GM19395 (cell line): ENCODE measurements at regions not wholly inside any gene's neighbourhood (a gene's known extent, or its start where the extent isn't known, plus 50 kb on each side); places are given as distances from the start of the nearest gene placed in this dataset.
"Not testable (repeated sequence)": the region's sequence is repeated elsewhere in the genome, so short reads cannot be mapped to it uniquely, and the experiment has no call there.

Source experiments
- ATAC-seq: cut with Tn5 transposase; IDR thresholded peaks from one replicate; pipeline ENCODE4 v1.9.1; 2021; ENCODE audit warnings: mild to moderate bottlenecking, moderate library complexity; ENCODE audit not compliant: unreplicated experiment

DNA sequence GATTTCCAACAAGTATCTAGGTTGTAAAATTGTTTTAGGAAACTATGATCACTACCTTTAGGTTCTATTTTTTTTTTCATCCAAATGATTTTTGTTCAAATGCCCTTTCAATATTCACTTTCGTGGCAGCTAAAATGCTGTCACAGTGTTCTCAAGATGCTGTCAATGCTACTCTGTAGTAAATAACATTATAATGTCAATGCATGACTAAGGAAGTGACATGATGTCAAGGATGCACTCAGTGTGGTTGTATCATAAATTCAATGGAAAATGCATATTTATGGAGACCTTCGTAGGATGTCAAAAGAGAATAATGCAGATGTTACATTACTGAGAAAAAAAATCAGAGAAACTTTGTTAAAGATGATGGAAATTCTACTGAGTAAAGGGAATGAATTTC, 673.8 kb downstream of the ANKRD7 start:
- ATAC-seq = no peak

DNA sequence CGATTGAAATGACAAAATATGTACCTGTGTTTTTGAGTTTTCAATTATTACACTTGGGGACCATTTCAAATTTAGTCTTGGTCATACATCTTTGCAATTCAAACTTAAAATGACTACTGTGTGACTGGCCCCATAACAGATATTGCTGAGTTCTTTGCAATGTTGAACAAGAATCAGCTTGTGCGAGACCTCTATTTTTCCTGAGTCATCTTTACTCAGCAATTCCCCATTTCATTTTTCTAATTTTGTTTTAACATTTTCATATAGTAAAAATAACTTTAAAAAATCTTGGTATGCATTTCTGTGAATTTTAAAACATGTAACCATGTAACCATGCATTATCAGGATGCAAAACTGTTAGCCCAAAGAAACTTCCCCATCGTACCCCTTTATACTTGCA, 678.1 kb downstream of the ANKRD7 start:
- ATAC-seq = no peak

DNA sequence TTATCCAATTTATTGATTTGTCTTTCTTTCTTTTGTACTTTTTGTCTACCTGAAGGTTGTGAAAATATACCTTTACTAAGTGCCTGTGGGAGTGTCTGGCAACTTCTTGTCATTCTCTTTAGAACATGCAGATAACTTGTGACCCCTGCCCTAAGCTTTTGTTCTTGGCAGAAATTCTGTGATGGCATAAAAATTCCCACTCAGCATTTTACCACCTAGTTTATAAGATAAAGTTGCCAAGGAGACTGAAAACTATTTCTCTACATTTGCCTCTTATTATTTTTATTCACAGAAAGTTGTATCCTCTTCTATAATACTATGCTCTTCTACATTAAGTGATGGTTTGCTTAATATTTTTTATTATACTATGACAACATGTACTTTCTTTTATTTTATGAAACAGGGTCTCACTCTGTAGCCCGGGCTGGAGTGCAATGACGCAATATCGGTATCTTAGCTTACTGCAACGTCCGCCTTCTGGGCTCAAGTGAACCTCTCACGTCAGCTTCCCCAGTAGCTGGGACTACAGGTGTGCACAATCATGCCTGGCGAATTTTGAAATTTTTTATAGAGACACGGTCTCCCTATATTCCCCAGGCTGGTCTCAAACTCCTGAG, 683.5 kb downstream of the ANKRD7 start:
- ATAC-seq = no peak

DNA sequence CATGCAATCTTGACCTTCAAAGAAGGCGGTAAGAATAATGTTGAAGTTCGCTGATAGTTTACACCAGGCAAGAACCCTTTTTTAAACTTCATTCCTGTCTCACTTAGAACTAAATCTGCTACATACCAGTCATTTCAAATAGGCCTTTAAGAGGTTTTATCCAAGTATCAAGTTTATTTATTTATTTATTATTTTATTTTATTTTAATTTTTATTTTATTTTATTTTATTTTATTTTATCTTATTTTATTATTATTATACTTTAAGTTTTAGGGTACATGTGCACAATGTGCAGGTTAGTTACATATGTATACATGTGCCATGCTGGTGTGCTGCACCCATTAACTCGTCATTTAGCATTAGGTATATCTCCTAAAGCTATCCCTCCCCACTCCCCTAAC, 691.6 kb downstream of the ANKRD7 start:
- ATAC-seq = not testable (repeated sequence)

DNA sequence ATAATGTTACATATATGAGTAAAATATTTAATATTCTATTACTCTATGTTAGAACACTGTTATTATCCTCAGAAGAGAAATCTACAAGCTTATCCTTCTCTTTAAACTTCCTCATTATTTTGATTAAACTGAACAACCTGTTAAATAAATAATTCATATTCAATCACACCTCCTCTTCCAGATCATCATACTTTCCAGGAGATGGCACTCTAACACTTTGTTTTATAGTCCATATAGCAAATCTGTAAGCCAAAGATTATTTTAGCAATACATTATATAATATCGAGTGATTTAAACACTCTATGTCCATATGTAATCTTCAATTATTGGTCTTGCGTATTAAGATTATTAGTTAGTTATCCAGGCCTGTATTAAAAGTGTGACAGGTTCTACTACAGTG, 694.1 kb downstream of the ANKRD7 start:
- ATAC-seq = no peak

DNA sequence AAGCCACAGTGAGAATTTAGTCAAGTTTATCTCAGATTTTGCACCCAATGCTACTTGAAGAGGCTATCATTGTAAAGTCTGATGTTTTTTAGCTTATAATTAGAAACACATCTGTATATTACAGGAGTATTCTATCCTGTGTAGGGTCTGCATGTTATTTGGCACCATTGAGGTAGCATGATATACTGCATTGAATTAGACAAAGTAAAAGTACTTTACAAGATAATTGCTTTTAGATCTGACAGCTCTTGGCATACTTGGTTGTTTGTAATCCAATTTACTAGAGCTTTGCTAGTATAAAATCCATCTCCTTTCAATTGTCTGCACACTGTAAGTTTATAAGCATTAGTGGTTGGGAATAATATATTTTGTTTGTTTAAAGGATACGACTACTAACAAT, 714.3 kb downstream of the ANKRD7 start:
- no peak for ATAC-seq

DNA sequence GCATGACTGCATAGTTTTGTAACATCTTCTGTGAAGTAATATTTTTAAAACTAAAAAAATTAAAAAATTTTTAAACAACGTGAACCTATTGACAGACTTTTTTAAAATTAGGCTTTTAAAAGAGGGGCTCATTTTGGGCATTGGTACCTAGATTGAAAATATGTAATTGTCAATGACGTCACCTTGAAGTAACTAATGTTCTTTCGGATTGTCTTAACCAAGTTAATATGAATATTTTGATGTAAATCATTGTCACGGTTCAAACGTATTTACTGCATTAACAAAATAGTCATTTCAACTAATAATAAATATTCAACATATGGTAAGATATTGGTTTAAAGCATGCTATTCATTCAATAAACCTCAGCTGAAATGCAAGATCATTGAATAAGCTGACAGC, 719.8 kb downstream of the ANKRD7 start:
- ATAC-seq = no peak

DNA sequence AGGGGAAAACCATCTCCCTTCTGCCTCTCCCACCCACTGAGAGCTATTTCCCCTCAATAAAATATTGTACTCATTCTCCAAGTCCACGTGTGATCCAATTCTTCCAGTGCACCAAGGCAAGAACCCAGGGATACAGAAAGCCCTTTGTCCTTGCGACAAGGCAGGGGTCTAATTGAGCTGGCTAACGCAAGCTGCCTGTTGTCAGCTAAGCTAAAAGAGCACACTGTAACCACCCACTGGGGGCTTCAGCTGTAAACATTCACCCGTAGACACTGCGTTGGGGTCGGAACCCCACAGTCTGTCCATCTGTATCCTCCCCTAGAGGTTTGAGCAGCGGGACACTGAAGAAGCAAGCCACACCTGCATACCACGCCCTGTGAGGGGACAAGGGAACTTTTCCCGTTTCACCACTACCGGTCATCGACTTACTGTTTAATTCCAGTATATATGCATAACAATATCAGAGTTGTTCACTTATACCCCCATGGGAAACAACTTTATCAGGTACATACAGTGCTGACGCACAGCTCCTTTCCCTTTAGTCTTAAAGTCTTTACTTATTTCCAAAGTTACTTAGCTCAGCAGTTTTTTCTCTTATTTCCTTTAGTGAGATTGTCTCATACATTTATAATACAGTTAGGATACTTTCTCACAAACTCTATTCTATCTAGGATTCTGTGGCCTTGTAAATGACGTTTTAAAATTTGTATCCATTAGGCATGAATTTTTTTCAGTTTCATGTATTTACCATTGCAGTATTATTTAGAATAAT, 721.6 kb downstream of the ANKRD7 start:
- no peak for ATAC-seq

DNA sequence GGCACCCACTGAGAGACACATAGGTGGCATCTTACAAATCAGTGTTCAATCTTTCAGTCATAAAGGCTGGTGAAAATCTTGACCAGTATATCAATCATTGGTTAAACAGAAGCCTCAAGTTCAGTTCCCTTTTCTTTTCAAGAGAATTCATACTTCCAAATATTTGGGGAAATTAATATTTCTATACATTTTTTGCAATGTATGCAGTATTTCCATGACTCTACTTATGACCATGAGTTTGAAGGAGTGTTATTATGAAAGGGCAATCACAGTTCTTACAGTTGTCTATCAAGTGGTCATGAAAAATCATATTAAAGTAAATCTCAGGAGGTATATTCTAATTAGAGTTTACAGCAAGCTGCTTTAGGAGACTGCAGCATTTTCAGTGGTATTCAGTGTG, 724.0 kb downstream of the ANKRD7 start:
- ATAC-seq = no peak

DNA sequence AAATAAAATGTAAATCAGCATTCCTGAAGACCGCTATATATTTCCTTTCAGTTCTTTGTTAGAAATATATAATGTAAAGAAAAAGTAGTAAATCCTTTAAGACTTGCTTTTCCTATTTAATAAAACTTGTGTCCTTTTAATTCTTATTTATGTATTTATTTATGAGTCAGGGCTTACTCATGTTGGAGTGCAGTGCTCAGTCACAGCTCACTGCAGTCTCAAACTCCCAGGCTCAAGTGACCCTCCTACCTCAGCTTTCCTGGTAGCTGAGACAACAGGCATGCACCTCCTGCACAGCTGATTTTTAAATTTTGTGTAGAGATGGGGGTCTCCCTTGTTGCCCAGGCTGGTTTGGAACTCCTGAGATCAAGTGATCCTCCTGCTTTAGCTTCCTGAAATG, 724.5 kb downstream of the ANKRD7 start:
- no peak for ATAC-seq

DNA sequence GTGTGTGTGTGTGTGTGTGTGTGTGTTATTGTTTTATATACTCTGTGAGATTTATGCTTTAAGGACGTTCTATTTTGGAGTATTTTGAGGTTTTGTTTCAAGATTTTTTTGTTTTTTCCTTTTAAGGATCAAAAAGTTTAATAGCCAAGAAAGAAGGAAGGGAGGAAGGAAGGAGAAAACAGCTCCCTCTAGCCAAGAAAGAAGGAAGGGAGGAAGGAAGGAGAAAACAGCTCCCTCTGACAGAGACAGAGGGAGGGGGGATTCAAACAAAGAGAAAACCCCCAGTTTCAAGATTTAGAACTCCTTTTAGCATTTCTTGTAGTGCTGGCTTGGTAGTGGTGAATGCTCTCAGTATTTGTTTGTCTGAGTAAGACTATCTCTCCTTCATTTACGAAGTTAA, 731.8 kb downstream of the ANKRD7 start:
- not testable (repeated sequence) for ATAC-seq

DNA sequence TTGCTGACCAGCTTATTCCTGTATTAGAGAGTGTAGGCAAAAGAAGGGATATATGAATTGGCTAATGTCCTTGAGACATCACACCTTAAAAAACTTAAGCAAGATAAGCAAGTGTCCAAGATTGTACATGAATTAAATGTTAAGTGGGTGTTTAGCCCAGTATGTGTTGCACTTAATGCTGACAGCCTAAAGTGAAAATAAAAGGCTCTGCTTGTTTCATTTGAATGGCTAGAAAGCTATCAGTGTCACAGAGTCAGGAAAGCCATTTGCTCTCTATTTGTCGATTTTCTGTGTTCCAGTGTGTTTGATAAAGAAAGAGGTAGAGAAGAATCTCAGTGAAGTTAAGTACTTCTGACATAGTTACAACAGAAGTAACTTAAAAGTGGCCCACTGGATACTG, 744.9 kb downstream of the ANKRD7 start:
- ATAC-seq = no peak

DNA sequence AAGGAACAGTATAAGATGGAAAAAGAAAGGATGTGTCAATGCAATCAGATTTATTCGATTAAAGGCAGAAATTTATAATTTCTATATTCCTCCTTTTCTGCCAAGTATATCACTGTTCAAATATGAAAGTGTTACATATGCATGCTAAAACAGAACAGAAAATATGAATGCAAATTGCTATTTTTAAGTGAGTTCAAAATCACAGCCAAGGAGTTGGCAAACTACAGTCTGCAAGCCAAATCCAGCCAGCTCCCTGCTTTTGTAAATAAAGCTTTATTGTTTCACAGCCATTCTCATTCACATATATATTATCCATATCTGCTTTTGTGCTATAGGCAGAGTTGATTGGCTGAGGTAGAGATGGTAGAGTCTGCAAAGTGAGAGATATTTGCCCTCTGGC, 747.2 kb downstream of the ANKRD7 start:
- no peak for ATAC-seq

DNA sequence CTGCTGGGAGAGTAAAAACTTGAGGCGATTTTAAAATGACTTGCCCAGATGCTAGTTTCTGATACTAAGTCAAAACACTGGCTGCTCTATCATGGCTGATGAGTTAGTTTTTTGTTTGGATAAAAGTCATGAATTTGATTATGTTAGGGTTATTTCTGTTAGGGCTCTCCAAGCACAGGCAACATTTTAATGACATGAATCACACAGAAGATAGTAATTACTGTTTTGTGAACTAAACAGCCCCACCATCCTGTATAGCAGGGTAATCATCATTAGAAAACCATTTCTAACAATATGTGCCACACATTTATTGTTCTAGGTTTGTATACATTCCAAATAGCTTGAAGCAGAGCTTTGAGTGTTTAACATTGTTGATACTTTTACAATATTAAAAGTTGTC, 750.3 kb downstream of the ANKRD7 start:
- no peak for ATAC-seq

DNA sequence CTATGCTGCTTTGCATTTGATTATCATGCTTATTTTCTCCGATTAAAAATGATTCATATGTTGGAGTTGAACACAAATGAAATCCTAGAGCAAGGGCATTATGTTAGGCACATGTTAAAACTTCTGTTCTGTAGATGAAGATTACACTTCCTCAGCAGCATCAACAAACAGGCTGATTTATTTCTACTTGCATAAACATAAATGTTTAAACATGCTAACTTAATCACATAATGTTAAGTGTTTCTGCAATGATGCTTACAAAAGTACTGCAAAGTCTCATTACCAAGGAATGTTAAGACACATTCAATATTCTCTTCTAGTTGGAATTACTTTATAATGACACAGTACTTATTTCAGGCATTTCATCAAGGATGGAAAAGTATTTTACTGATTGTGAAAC, 770.8 kb downstream of the ANKRD7 start:
- no peak for ATAC-seq

DNA sequence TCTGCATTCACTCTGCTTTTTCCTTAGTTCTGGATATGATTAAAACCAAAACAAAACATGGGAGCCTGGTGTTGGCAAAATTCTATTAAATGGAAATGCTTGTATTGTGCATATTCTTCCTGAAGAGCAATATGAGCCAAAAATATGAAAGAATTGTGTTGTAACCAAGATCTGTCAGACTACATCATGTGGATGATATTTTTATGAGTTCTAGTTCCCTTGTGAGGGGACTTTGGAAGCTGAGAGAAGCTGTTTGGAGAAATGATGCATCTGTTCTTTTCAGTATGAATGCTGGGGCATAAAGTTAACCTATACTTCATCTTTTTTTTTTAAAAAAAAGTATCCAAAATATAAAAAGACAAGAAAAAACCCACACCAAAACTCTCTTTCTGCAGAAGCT, 782.7 kb downstream of the ANKRD7 start:
- ATAC-seq = no peak

DNA sequence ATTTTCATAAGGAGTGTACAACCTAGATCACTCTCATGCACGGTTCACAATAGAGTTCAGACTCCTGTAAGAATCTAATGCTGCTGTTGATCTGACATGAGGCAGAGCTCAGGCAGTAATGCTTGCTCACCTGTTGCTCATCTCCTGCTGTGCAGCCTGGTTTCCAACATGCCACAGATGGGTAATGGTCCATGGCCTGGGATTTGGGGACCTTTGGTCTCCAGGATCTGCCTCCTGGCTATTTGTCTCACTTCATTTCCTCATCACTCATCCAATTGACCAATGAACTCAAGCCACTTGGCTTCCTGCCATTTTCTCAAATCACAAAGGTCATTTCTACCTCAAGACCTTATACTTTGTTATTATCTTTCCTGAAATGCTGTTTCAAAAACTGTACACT, 786.1 kb downstream of the ANKRD7 start:
- ATAC-seq = no peak

DNA sequence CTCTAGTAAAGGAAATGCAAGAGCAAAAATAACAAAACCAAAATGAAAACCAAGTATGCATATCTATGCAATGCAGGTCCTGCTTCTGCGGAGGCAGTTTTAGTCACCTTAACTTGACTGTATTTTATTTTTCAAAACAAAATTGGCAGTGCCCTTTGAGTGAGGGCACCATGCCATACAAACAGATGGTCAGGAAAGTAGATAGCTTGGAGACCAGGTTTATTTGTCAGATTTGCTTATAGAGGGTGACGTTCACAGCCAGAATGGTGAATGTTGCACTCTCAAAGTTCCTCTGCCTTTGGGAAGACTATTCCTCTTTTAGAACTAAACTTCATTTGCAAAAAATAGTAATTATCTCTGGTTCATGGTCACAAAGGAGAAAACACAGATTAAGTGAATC, 801.9 kb downstream of the ANKRD7 start:
- ATAC-seq = no peak

DNA sequence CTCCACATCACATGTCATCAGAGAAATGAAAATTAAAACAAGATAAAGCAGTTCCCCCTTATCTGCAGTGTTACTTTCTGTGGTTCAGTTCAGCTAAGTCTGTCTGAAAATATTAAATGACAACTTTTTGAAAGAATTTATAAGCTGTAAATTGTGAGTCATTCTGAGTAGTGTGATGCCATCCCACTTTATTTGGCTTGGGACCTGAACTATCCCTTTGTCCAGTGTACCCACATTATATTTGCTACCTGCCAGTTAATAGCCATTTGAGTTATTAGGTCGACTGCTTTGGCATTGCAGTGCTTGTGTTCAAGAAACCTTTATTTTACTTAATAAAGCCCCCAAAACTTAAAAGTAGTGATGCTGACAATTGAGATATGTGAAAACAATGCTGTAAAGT, 804.2 kb downstream of the ANKRD7 start:
- no peak for ATAC-seq

DNA sequence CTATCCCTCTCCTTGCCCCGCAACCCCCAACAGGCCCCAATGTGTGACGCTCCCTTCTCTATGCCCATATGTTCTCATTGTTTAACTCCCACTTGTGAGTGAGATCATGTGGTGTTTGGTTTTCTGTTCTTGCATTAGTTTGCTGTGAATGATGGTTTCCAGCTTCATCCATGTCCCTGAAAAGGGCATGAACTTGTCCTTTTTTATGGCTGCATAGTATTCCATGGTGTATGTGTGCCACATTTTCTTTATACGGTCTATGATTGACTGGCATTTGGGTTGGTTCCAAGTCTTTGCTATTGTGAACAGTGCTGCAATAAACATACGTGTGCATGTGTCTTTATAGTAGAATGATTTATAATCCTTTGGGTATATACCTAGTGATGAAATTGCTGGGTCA, 807.6 kb downstream of the ANKRD7 start:
- not testable (repeated sequence) for ATAC-seq

DNA sequence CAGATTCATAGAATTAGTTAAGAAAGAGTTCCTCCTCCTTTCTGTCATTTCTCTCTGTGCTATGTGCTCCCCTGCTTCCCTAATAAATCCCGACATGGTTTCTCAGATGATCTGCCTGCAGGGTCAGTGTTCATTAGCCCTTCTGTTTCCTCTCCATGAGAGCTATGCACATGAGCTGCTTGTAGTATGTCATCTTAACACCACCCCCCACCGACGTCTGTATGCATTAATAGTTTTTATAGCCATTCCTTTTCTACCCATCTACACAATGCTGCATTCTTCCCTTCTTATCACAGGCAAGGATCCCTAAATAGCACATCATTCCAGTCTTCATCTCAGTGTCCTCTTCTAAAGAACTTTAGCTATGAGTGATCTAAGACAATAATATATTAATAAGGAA, 809.1 kb downstream of the ANKRD7 start:
- no peak for ATAC-seq

DNA sequence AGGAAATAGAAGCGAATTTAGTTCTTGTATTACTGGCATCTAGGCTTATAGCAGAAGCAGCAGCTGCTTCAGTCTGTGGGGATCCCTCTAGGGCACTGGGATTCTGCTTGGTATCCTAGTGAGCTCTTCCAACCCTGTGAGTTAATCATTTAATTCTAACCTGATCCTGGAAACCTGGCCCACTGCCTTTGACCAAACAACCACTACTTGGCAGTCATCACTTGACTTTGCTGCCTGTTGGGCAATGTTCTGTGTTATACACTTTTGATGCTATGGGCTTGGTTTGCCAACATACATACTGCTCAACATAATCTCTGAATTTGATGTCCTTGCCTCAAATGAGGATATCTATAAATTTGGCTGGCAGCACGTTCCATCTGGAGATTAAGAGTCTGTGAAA, 813.4 kb downstream of the ANKRD7 start:
- no peak for ATAC-seq

DNA sequence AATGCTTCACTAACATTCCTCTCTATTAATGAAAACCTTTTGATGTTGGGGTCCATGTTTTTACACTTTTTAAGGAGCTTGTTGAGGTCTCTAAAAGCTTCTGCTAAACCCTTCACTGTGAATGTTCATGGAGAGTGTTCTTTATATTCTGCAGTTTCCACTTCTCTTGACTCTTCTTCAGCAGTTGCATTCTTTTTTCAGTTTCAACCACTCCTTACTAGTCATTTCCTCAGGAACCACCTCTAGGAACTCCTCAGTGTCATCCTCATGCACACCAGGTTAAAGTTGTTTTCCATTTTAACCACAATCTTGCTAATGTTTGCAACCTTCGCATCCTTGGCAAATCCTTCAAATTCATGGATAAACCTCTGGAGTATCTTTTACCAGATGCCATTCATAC, 821.6 kb downstream of the ANKRD7 start:
- no peak for ATAC-seq
